H9 (cell line): ENCODE measurements at regions not wholly inside any gene's neighbourhood (a gene's known extent, or its start where the extent isn't known, plus 50 kb on each side); places are given as distances from the start of the nearest gene placed in this dataset.

ENCODE experiments used
- DNase-seq: peaks from one replicate; pipeline ENCODE4 v3.0.0-alpha.2; 2017
- H2AFZ ChIP-seq: one replicate; pipeline ENCODE4 v1.6.1; 2013; ENCODE audit warnings: mild to moderate bottlenecking, low read length, control low read depth, moderate library complexity
- H2AK5ac ChIP-seq: 2 replicates; pipeline ENCODE4 v1.6.1; 2013; ENCODE audit warnings: low read length, control low read depth, mixed read lengths; ENCODE audit not compliant: insufficient read length
- H2BK120ac ChIP-seq: one replicate; pipeline ENCODE4 v1.6.1; 2013; ENCODE audit warnings: low read depth, mild to moderate bottlenecking, low read length, control low read depth, inconsistent platforms; ENCODE audit not compliant: poor library complexity, severe bottlenecking
- H2BK12ac ChIP-seq: 2 replicates; pipeline ENCODE4 v1.6.1; 2013; ENCODE audit warnings: low read length, control low read depth, mixed read lengths, low read depth; ENCODE audit not compliant: insufficient read length
- H2BK15ac ChIP-seq: 2 replicates; pipeline ENCODE4 v1.6.1; 2013; ENCODE audit warnings: low read depth, low read length, control low read depth
- H2BK20ac ChIP-seq: one replicate; pipeline ENCODE4 v1.6.1; 2013; ENCODE audit warnings: low read depth, mild to moderate bottlenecking, low read length, control low read depth, inconsistent platforms; ENCODE audit not compliant: poor library complexity, severe bottlenecking
- H2BK5ac ChIP-seq: 2 replicates; pipeline ENCODE4 v1.6.1; 2013; ENCODE audit warnings: low read length, control low read depth, mixed read lengths; ENCODE audit not compliant: insufficient read length
- H3K14ac ChIP-seq: 2 replicates; pipeline ENCODE4 v1.6.1; 2013; ENCODE audit warnings: low read length, control low read depth; ENCODE audit not compliant: insufficient read depth
- H3K18ac ChIP-seq: 2 replicates; pipeline ENCODE4 v1.6.1; 2013; ENCODE audit warnings: low read depth, mild to moderate bottlenecking, mixed read lengths, low read length, control low read depth; ENCODE audit not compliant: insufficient read length
- H3K23ac ChIP-seq: 2 replicates; pipeline ENCODE4 v1.6.1; 2013; ENCODE audit warnings: low read length, control low read depth, mixed read lengths, low read depth; ENCODE audit not compliant: insufficient read length
- H3K23me2 ChIP-seq: 2 replicates; pipeline ENCODE4 v1.6.1; 2013; ENCODE audit warnings: low read depth, mild to moderate bottlenecking, mixed read lengths, low read length, control low read depth; ENCODE audit not compliant: insufficient read length, poor library complexity, severe bottlenecking
- H3K27ac ChIP-seq: 2 replicates; pipeline ENCODE4 v1.5.1; 2013; ENCODE audit warnings: low read length, control low read depth, mixed read lengths, low read depth; ENCODE audit not compliant: insufficient read length
- H3K27me3 ChIP-seq: 2 replicates; pipeline ENCODE4 v1.6.1; 2013; ENCODE audit warnings: low read length, control low read depth, inconsistent platforms; ENCODE audit not compliant: insufficient read depth
- H3K4ac ChIP-seq: 2 replicates; pipeline ENCODE4 v1.6.1; 2013; ENCODE audit warnings: low read depth, mild to moderate bottlenecking, control low read depth, inconsistent platforms, low read length, moderate library complexity
- H3K4me1 ChIP-seq: 2 replicates; pipeline ENCODE4 v1.6.1; 2013; ENCODE audit warnings: low read length, control low read depth, inconsistent platforms; ENCODE audit not compliant: insufficient read depth
- H3K4me2 ChIP-seq: 2 replicates; pipeline ENCODE4 v1.6.1; 2013; ENCODE audit warnings: low read length, control low read depth, mixed read lengths; ENCODE audit not compliant: insufficient read length, insufficient read depth
- H3K56ac ChIP-seq: 2 replicates; pipeline ENCODE4 v1.6.1; 2013; ENCODE audit warnings: low read depth, mild to moderate bottlenecking, mixed read lengths, low read length, control low read depth; ENCODE audit not compliant: insufficient read length
- H3K79me1 ChIP-seq: 2 replicates; pipeline ENCODE4 v1.6.1; 2013; ENCODE audit warnings: low read depth, mild to moderate bottlenecking, moderate library complexity, low read length, control low read depth, inconsistent platforms; ENCODE audit not compliant: insufficient read depth, poor library complexity, severe bottlenecking
- H3K79me2 ChIP-seq: 2 replicates; pipeline ENCODE4 v1.6.1; 2013; ENCODE audit warnings: low read length, control low read depth, inconsistent platforms; ENCODE audit not compliant: insufficient read depth
- H3K9ac ChIP-seq: 2 replicates; pipeline ENCODE4 v1.6.1; 2013; ENCODE audit warnings: low read length, control low read depth, mixed read lengths; ENCODE audit not compliant: insufficient read length; ENCODE audit errors: extremely low read depth
- H3K9me3 ChIP-seq: one replicate; pipeline ENCODE4 v1.6.1; 2013; ENCODE audit warnings: low read depth, low read length, inconsistent platforms; ENCODE audit not compliant: control insufficient read depth
- H3T11ph ChIP-seq: one replicate; pipeline ENCODE4 v1.6.1; 2013; ENCODE audit warnings: mild to moderate bottlenecking, low read length, control low read depth, inconsistent platforms
- H4K20me1 ChIP-seq: one replicate; pipeline ENCODE4 v1.6.1; 2013; ENCODE audit not compliant: control insufficient read depth, insufficient read length, insufficient read depth
- H4K5ac ChIP-seq: 2 replicates; pipeline ENCODE4 v1.6.1; 2013; ENCODE audit warnings: low read depth, mild to moderate bottlenecking, mixed read lengths, low read length, control low read depth; ENCODE audit not compliant: insufficient read length
- H4K8ac ChIP-seq: replicated peaks from 2 replicates; pipeline ENCODE4 v1.6.1; 2013; ENCODE audit warnings: low read length, control low read depth, mixed read lengths, low read depth; ENCODE audit not compliant: insufficient read length
- H4K91ac ChIP-seq: 2 replicates; pipeline ENCODE4 v1.6.1; 2013; ENCODE audit warnings: low read depth, mild to moderate bottlenecking, moderate library complexity, mixed read lengths, low read length, control low read depth; ENCODE audit not compliant: insufficient read length
- H3K27ac Mint-ChIP-seq, 3 experiments: 2 replicates in 2 of 3; 3 replicates in 1 of 3; pipeline ENCODE4 v1.8.0; 2020 to 2021; ENCODE audit warnings: mixed read lengths in 3 of 3, mild to moderate bottlenecking in 1 of 3, moderate library complexity in 1 of 3
- H3K27me3 Mint-ChIP-seq: 2 replicates; pipeline ENCODE4 v1.8.0; 2021; ENCODE audit warnings: low read depth, mild to moderate bottlenecking, moderate library complexity, mixed read lengths
- H3K36me3 Mint-ChIP-seq, 3 experiments: 2 replicates in 2 of 3; 3 replicates in 1 of 3; pipeline ENCODE4 v1.8.0; 2020 to 2021; ENCODE audit warnings: low read depth in 3 of 3, mixed read lengths in 3 of 3; ENCODE audit not compliant: insufficient read depth in 1 of 3
- H3K4me1 Mint-ChIP-seq, 2 experiments: 2 replicates each; pipeline ENCODE4 v1.8.0; 2020; ENCODE audit warnings: mixed read lengths in 2 of 2
- H3K4me3 Mint-ChIP-seq, 2 experiments: 2 replicates in 1 of 2; 3 replicates in 1 of 2; pipeline ENCODE4 v1.8.0; 2020 to 2021; ENCODE audit warnings: mild to moderate bottlenecking in 2 of 2, mixed read lengths in 2 of 2, moderate library complexity in 1 of 2
- H3K9me3 Mint-ChIP-seq, 2 experiments: 2 replicates in 1 of 2; 3 replicates in 1 of 2; pipeline ENCODE4 v1.8.0; 2020; ENCODE audit warnings: mild to moderate bottlenecking in 2 of 2, mixed read lengths in 2 of 2, moderate library complexity in 1 of 2
- CTCF ChIP-seq: fragments of 200-600 bp; sonication (generic); conservative IDR thresholded peaks from 3 replicates; pipeline ENCODE4 v1.8.0; 2021; ENCODE audit warnings: antibody characterized with exemption, mild to moderate bottlenecking
- WGBS: extraction: QIAGEN DNeasy Blood & Tissue Kit; methylation state at CpG from one replicate; pipeline ENCODE4 v1.1.7; 2013; ENCODE audit warnings: missing lambda C conversion rate, low lambda C conversion rate, mixed read lengths; ENCODE audit not compliant: insufficient read length; ENCODE audit errors: extremely low coverage; 5-methylcytosine and 5-hydroxymethylcytosine counted together

DNA sequence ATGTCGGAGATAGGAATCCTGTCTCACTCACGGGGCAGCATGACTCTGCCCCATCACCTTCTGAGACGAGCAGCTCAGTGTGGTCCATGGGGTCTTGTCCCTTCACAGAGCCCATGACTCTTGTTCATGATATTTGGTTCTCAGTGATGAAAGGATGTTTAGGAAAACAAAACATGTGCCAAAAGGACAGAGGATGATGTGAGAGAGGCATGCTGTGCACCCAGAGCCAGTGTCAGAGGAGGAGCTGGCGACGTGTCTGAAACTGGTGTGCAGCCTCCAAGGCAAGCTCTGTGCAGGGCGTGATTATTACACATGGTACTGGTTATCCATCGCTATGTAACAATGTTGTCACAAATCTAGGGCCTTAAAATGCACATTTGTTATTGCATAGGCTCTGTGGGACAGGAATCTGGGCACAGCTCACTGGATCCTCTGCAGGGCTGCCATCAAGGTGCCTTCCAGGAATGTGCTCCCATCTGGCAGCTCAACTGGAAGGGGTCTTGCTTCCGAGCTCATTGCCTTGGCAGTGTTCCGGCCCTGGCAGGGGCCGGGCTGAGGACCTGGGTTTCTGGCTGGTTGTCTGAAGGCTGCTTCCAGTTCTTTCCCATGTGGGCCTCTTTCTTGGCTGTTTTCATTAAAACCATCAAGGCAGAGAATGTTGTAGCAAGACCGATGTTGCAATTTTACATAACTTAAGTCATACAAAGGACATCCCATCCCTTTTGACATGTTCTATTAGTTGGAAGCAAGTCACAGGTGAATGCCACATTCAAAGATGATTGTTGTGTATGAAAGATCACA, 175.4 kb downstream of the ERMARD start:
- Histone ChIP-seq H3K18ac (no peak overlapping the region), H3K4me2 (no peak overlapping the region), H4K91ac (no peak overlapping the region), H3K56ac (no peak overlapping the region), H2BK12ac (no peak overlapping the region), H3K23ac (no peak overlapping the region), H2AK5ac (no peak overlapping the region), H2AFZ (no peak overlapping the region), H4K20me1 (no peaks in the 10 kb centered on the region), H4K8ac (no peak overlapping the region), H3K79me1 (no peaks in the 10 kb centered on the region), H3K14ac (no peak overlapping the region), H4K5ac (no peak overlapping the region), H3K4me1 (no peaks in the 10 kb centered on the region), H3K27ac (no peak overlapping the region), H3K4ac (no peak overlapping the region), H3T11ph (no peak overlapping the region), H3K23me2 (no peaks in the 10 kb centered on the region), H2BK5ac (no peak overlapping the region), H3K27me3 (no peaks in the 10 kb centered on the region), H3K9me3 (no peaks in the 10 kb centered on the region), H3K9ac (no peak overlapping the region), H2BK20ac (no peak overlapping the region), H2BK15ac (no peak overlapping the region), H3K79me2 (no peaks in the 10 kb centered on the region), H2BK120ac (no peak overlapping the region)
- Mint-ChIP-seq H3K4me1 (peaks cover 0 to 13% of the 10 kb centered on the region in 2 experiments), H3K27ac (no peak overlapping the region), H3K27me3 (peaks cover 15% of the 10 kb centered on the region), H3K9me3 (peaks cover 2 to 8% of the 10 kb centered on the region in 2 experiments; a peak in 3 of 5 replicates), H3K4me3 (no peak overlapping the region), H3K36me3 (peaks cover 0 to 5% (median 0%) of the 10 kb centered on the region in 3 experiments; a peak in 2 of 7 replicates)
- no peak for TF ChIP-seq CTCF
- no peak for DNase-seq
- whole genome bisulfite sequencing = no CpG with 5 or more reads among the region's 11 CpGs
